GM13977 (cell line): ENCODE measurements at regions not wholly inside any gene's neighbourhood (a gene's known extent, or its start where the extent isn't known, plus 50 kb on each side); places are given as distances from the start of the nearest gene placed in this dataset.

Experiments used
- DNase-seq: peaks from one replicate; pipeline ENCODE4 v3.0.0; 2012; ENCODE audit warnings: low spot score
- in situ Hi-C: fragments of 300-500 bp; cut with MboI; formaldehyde crosslinking; loops from one replicate; pipeline ENCODE4 v1.12.0; 2022; ENCODE audit warnings: low sequenced_read_pairs, low pct_unique_long_range_greater_than_20kb, mixed read lengths, inconsistent platforms; ENCODE audit not compliant: unreplicated experiment
- TF ChIP-seq, protein P1 (sequence below): IDR thresholded peaks from 2 replicates; pipeline ENCODE4 v1.5.1; 2012; ENCODE audit warnings: mild to moderate bottlenecking, control low read depth; ENCODE audit not compliant: insufficient read depth; ENCODE audit errors: extremely low read depth, missing control alignments

DNA sequence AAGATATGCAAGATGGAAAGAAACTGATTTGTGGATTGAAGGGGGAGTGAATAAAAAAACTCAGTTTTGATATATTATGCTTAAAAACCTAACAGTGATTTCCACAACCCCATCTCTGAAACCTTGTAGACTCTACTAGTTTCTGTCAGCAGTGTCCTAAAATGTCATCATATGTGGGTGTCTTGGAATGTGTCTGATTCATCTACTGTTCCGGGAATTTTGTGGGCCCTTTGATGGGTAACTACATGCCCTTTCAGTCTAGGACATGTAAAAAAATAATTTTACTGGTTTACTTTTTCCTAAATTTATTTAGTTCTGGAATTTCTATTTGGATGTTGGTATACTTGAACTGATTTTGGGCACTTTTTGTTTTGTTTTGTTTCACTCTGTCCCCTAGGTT, 118.9 kb upstream of the NMUR2 start:
- TF ChIP-seq, protein P1, sequence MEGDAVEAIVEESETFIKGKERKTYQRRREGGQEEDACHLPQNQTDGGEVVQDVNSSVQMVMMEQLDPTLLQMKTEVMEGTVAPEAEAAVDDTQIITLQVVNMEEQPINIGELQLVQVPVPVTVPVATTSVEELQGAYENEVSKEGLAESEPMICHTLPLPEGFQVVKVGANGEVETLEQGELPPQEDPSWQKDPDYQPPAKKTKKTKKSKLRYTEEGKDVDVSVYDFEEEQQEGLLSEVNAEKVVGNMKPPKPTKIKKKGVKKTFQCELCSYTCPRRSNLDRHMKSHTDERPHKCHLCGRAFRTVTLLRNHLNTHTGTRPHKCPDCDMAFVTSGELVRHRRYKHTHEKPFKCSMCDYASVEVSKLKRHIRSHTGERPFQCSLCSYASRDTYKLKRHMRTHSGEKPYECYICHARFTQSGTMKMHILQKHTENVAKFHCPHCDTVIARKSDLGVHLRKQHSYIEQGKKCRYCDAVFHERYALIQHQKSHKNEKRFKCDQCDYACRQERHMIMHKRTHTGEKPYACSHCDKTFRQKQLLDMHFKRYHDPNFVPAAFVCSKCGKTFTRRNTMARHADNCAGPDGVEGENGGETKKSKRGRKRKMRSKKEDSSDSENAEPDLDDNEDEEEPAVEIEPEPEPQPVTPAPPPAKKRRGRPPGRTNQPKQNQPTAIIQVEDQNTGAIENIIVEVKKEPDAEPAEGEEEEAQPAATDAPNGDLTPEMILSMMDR, result no peak
- DNase-seq, result no peak
- in situ Hi-C loops, result loop anchor here (25.0 kb wide), 2 partner anchors 387 to 687 kb away; no protein-coding TSS in a partner anchor

DNA sequence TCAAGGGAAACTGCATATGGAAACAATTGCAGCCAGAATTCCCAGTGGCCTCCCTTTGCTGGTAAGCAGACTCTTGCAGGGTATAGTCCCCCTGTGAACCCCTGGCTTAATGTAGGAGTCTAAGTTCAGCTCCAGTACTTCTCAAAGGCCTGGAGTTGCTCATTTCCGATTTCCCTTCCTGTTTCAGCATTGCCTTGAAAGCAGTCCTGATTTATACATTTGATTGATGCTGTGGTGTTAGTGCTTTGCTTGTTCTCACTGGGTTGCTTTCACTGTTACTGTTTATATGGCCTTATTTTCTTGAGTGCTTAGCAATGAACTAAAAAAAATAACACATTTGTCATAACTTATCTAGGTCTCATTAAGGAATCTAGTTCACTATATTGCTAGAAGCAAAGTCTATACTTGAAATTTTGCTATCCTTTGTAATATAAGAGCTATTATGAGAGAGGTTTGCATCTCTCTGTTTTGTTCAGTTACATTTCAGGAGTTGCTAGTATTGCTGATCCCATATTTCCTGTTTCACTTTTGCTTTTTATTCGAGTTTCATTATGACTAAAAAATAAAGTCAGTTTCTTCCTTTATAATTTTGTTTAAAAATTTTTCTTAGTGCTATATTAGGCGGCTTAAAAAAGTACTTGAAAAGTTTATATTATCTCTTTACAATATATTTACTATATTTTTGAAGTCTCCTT, 122.4 kb upstream of the NMUR2 start:
- DNase-seq, result no peak
- in situ Hi-C loops, result no loop called here
- TF ChIP-seq, protein P1, result no peak

DNA sequence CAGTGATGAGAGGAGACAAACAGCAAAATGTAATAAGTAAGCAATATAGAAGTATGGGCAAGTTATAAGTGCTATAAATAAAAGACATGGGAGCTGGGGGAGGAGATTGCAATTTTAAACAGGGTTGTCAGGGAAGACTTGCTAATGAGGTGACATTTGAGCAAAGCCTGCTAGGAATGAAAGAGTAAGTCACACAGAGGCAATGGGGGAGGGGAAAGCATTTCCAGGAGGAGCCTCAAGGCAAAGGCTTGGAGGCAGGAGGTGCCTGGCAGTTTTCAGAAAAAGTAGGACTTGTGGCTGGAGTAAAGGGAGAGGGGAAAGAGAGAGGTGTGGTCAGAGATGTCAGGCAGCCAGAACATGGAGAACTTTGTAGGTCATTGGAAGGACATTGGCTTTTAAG, 124.4 kb upstream of the NMUR2 start:
- no peak for DNase-seq
- TF ChIP-seq, protein P1, result no peak
- in situ Hi-C loops, result no loop called here

DNA sequence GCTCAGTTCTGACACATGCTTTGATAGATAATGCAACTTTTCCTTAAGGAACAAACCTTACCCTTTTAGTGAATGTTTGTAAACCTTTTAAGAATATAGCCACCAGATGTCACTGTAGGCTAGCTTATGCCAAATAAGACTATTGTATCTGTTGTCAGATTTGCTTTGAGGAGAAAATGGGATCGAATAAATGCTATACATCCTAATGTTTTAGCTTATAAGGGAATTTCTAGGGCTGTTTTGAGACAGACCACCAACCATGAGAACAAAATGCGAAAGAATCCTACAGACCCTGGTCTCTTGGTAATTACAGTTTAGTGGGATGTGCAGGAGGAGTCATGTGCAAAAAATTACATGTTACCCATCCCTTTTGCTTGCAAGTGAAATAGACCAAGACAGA, 127.6 kb upstream of the NMUR2 start:
- DNase-seq, result no peak
- in situ Hi-C loops, result no loop called here

DNA sequence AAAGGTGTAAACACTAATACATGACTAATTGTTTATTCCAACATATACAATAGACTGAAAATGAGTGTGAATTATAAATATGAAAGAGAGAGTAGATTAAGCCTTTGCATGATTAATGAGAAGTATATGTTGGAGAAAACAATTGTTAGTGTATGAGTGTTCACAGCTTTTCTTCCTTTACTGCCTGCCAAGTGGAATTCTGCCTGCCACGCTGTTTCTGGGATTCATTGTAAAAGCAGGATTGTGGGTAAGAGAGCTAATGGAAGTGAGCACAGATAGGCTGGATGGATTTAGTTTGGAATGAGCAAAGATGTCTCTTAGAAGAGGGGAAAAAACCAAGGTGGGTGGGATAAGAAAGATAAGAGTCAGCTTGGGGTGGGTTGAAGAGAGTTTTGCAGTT, 129.6 kb upstream of the NMUR2 start:
- TF ChIP-seq, protein P1, result no peak
- in situ Hi-C loops, result no loop called here

More for the DNA sequence above, 127.6 kb upstream of the NMUR2 start:
- TF ChIP-seq, protein P1, result peak; percentile 54

DNA sequence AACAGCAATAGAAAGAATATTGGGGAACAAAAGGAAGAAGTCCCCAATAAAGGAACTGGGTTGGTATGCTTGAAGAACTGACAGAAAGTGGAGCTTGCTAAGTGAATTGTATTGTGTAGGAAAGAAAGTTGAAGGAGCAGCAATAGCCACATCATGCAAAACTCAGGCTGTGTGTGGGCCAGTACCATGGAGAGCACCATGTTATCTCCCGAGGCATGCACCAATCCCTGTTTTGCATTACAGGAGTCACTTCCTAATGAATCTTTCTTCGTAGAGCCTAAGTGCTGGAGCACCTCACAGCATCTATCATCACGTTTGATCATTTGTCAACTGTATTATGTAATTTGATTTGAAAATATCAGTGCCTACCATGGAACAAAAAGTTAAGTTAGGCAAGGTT, 137.7 kb upstream of the NMUR2 start:
- DNase-seq, result no peak
- in situ Hi-C loops, result no loop called here
- TF ChIP-seq, protein P1, result no peak

More for the DNA sequence above, 129.6 kb upstream of the NMUR2 start:
- DNase-seq, result no peak
